GM12891 (cell line): ENCODE measurements at regions not wholly inside any gene's neighbourhood (a gene's known extent, or its start where the extent isn't known, plus 50 kb on each side); places are given as distances from the start of the nearest gene placed in this dataset.

Source experiments
- DNase-seq: peaks from one replicate; pipeline ENCODE4 v3.0.0; 2011; ENCODE audit warnings: low spot score; ENCODE audit not compliant: insufficient read length
- FAIRE-seq: peaks from 2 replicates; lab custom pipeline; 2011; peaks lifted over from hg19 to GRCh38; lab: Jason Lieb, UNC
- PAX5 ChIP-seq: IDR thresholded peaks from 2 replicates; pipeline ENCODE4 v1.6.1; 2011; ENCODE audit warnings: low read length, moderate library complexity, mild to moderate bottlenecking; ENCODE audit not compliant: insufficient read depth, severe bottlenecking
- POLR2A ChIP-seq: IDR thresholded peaks from 2 replicates; pipeline ENCODE4 v1.6.1; 2011; ENCODE audit warnings: low read depth, low read length, control low read depth
- POLR2AphosphoS5 ChIP-seq: IDR thresholded peaks from 2 replicates; pipeline ENCODE4 v1.6.1; 2011; ENCODE audit warnings: low read depth, low read length, control low read depth
- POU2F2 ChIP-seq: IDR thresholded peaks from 2 replicates; pipeline ENCODE4 v1.6.1; 2011; ENCODE audit warnings: low read depth, mild to moderate bottlenecking, control low read depth, low read length, moderate library complexity
- SPI1 ChIP-seq: IDR thresholded peaks from 2 replicates; pipeline ENCODE4 v1.6.1; 2011; ENCODE audit warnings: low read depth, low read length, control low read depth
- TAF1 ChIP-seq: IDR thresholded peaks from 2 replicates; pipeline ENCODE4 v1.6.1; 2011; ENCODE audit warnings: low read depth, low read length, control low read depth

GRCh38 chr7:79735012-79735411 lies 281.5 kb upstream of the MAGI2 start:
- TF ChIP-seq PAX5 (no peak), POLR2A (no peak)
- no peak for DNase-seq
- no peak for FAIRE-seq

- DNase-seq (no peak), FAIRE-seq (no peak)
- TF ChIP-seq POLR2AphosphoS5 (no peak), TAF1 (no peak), POLR2A (no peak)
Observed at GRCh38 chr7:79734181-79734580, 280.7 kb upstream of the MAGI2 start.

- TF ChIP-seq POLR2AphosphoS5 (no peak), PAX5 (no peak), POU2F2 (no peak), SPI1 (no peak), POLR2A (no peak), TAF1 (no peak)
- DNase-seq (no peak), FAIRE-seq (no peak)
Observed at GRCh38 chr7:79732535-79732934, 279.1 kb upstream of the MAGI2 start.

GRCh38 chr7:79730971-79731370 lies 277.5 kb upstream of the MAGI2 start:
- DNase-seq (no peak), FAIRE-seq (no peak)
- TF ChIP-seq POLR2A (no peak), TAF1 (no peak), POU2F2 (no peak), SPI1 (no peak), POLR2AphosphoS5 (no peak), PAX5 (no peak)

DNA sequence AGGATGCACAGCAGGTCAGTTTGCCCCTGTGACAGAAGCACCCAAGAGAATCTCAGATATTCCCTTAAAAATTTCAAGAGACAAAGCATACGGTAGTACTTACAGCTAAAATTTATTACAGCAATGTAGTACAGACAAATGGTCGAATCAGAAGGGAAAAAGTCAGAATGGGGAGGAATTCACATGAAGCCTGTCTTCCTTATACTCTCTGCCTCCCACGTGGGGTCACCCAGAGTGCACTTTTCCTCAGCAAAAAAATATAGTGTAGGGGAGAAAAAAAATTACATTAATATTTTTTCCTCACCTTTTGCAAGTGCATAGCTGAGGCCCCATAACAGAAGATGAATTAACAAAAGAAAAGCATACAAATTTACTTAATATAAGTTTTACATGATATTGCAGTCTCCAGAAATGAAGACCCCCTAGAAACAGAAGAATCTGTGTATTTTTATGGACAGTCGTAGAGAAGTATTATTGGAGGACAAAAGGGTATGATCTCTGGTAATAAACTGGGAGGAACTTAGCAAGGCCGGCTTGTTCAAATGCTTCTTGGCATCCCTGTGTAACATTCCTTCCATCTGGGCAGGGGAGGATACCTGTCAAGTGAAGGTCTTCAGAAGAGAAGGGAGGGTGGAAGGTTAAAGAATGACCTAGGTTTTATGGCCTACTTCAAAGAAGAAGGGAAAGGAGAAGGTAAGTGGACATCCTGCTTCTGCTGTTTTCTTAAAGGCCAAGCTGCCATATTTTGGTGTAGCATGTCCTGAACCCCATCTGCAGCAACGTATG lies 270.6 kb upstream of the MAGI2 start:
- DNase-seq (no peak), FAIRE-seq (no peak)
- no peak for TF ChIP-seq PAX5
- TF ChIP-seq SPI1, result no peak

DNA sequence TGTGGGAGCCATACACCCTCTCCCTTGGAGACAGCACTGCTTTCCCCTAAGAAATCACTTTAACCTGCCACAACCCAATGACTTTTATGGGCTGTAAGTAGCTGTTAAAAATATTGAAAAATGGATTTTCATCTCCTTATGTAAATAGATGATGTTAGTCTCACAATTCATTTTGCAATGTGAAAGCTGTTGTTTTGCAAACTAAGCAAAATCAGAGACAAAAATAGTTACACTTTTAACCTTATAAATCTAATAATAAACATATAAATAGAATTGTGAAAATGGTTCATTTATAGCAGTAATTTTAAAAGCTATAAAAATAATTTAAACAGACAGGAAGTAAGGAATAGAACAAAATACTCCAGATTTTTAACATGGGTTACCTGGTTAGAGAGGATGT lies 268.8 kb upstream of the MAGI2 start:
- DNase-seq, result no peak
- no peak for TF ChIP-seq SPI1
- TF ChIP-seq POU2F2, result no peak
- TF ChIP-seq PAX5, result no peak
- TF ChIP-seq POLR2AphosphoS5, result no peak
- TF ChIP-seq TAF1, result no peak
- TF ChIP-seq POLR2A, result no peak
- no peak for FAIRE-seq

DNA sequence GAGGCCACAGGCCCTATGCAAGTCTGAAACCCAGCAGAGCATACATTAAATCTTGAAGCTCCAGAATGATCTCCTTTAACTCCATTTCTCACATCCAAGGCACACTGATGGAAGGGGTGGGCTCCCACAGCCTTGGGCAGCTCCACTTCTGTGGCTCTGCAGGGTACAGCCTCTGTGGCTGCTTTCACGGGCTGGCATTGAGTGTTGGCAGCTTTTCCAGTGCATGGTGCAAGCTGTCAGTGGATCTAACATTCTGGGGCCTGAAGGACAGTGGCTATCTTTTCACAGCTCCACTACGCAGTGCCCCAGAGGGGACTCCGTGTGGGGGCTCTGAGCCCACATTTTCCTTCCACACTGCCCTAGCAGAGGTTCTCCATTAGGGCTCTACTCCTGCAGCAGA lies 265.7 kb upstream of the MAGI2 start:
- DNase-seq (no peak), FAIRE-seq (no peak)
- TF ChIP-seq SPI1, result no peak
- TF ChIP-seq PAX5, result no peak
- TF ChIP-seq POLR2A, result no peak
- no peak for TF ChIP-seq TAF1
- TF ChIP-seq POLR2AphosphoS5, result no peak
- no peak for TF ChIP-seq POU2F2

GRCh38 chr7:79716329-79716728 lies 262.9 kb upstream of the MAGI2 start:
- no peak for DNase-seq
- no peak for FAIRE-seq
- no peak for TF ChIP-seq POLR2A
- no peak for TF ChIP-seq SPI1

GRCh38 chr7:79714081-79714480 lies 260.6 kb upstream of the MAGI2 start:
- DNase-seq (no peak), FAIRE-seq (no peak)
- no peak for TF ChIP-seq TAF1
- TF ChIP-seq POLR2A, result no peak
- no peak for TF ChIP-seq POLR2AphosphoS5
- TF ChIP-seq POU2F2, result no peak
- no peak for TF ChIP-seq PAX5
- TF ChIP-seq SPI1, result no peak

- DNase-seq, result no peak
- TF ChIP-seq SPI1, result no peak
- TF ChIP-seq TAF1, result no peak
- TF ChIP-seq POLR2AphosphoS5, result no peak
- no peak for TF ChIP-seq POU2F2
- no peak for TF ChIP-seq PAX5
- TF ChIP-seq POLR2A, result no peak
- no peak for FAIRE-seq
Observed at GRCh38 chr7:79713276-79713675, 259.8 kb upstream of the MAGI2 start.
